Natural killer cell (primary cell): ENCODE measurements at regions not wholly inside any gene's neighbourhood (a gene's known extent, or its start where the extent isn't known, plus 50 kb on each side); places are given as distances from the start of the nearest gene placed in this dataset.

Experiments used
- ATAC-seq, 3 donors: fragments of 150-1000 bp in 2 of 3; fragments of 200-7000 bp in 1 of 3; cut with Tn5 transposase; 1 replicate in 1 of 3; 2 replicates in 2 of 3; pipeline ENCODE4 v1.10.0; 2021; ENCODE audit warnings: mild to moderate bottlenecking in 2 of 3, moderate library complexity in 2 of 3
- DNase-seq, 2 donors: peaks; one replicate each; pipeline versions ENCODE4 v3.0.0 to v3.0.0-alpha.2; 2013 to 2021; ENCODE audit warnings: mixed read lengths in 1 of 2
- H3K27ac ChIP-seq: one replicate; pipeline ENCODE4 v1.5.1; 2013; ENCODE audit warnings: mild to moderate bottlenecking, low read length
- H3K27me3 ChIP-seq: one replicate; pipeline ENCODE4 v1.6.1; 2013; ENCODE audit warnings: low read length; ENCODE audit not compliant: control insufficient read depth, insufficient read depth
- H3K36me3 ChIP-seq: one replicate; pipeline ENCODE4 v1.6.1; 2013; ENCODE audit warnings: low read length; ENCODE audit not compliant: control insufficient read depth, insufficient read depth
- H3K4me1 ChIP-seq: one replicate; pipeline ENCODE4 v1.6.1; 2013; ENCODE audit warnings: low read length; ENCODE audit not compliant: control insufficient read depth, insufficient read depth
- H3K4me3 ChIP-seq: one replicate; pipeline ENCODE4 v1.5.1; 2013; ENCODE audit warnings: low read length
- H3K9me3 ChIP-seq: one replicate; pipeline ENCODE4 v1.6.1; 2013; ENCODE audit warnings: low read length; ENCODE audit not compliant: control insufficient read depth, insufficient read depth
- H3K27ac Mint-ChIP-seq, 2 donors: one replicate each; pipeline ENCODE4 v1.8.0; 2022; ENCODE audit warnings: mild to moderate bottlenecking in 2 of 2, mixed read lengths in 2 of 2, moderate library complexity in 1 of 2
- H3K27me3 Mint-ChIP-seq, 2 donors: one replicate each; pipeline ENCODE4 v1.8.0; 2022; ENCODE audit warnings: low read depth in 2 of 2, mixed read lengths in 2 of 2
- H3K36me3 Mint-ChIP-seq: one replicate; pipeline ENCODE4 v1.8.0; 2022; ENCODE audit warnings: mixed read lengths
- H3K4me1 Mint-ChIP-seq, 2 donors: one replicate each; pipeline ENCODE4 v1.8.0; 2022; ENCODE audit warnings: mixed read lengths in 2 of 2
- H3K4me3 Mint-ChIP-seq: one replicate; pipeline ENCODE4 v1.8.0; 2022; ENCODE audit warnings: mild to moderate bottlenecking, moderate library complexity, mixed read lengths
- H3K9me3 Mint-ChIP-seq, 2 donors: one replicate each; pipeline ENCODE4 v1.8.0; 2022; ENCODE audit warnings: mixed read lengths in 2 of 2
- CTCF ChIP-seq: fragments of 200-600 bp; IDR thresholded peaks from one replicate; pipeline ENCODE4 v1.8.0; 2022; ENCODE audit warnings: antibody characterized with exemption
- WGBS: methylation state at CpG from one replicate; pipeline ENCODE4 v1.1.7; 2013; ENCODE audit warnings: missing lambda C conversion rate; ENCODE audit not compliant: insufficient coverage; 5-methylcytosine and 5-hydroxymethylcytosine counted together
- intact Hi-C: fragments of 100-400 bp; cut with micrococcal nuclease; formaldehyde crosslinking; loops from one replicate; pipeline ENCODE4 v1.14.2; 2022

GRCh38 chr6:112804638-112805330 is 457.7 kb downstream of the RFPL4B start:
- Histone ChIP-seq H3K4me3 (no peak overlapping the region), H3K9me3 (no peaks in the 10 kb centered on the region), H3K27ac (no peak overlapping the region), H3K4me1 (no peaks in the 10 kb centered on the region), H3K36me3 (no peaks in the 10 kb centered on the region), H3K27me3 (no peaks in the 10 kb centered on the region)
- Mint-ChIP-seq H3K4me1 (no peaks in the 10 kb centered on the region), H3K36me3 (no peaks in the 10 kb centered on the region), H3K27ac (no peak overlapping the region), H3K27me3 (no peaks in the 10 kb centered on the region), H3K4me3 (no peak overlapping the region), H3K9me3 (peaks cover 7 to 8% of the 10 kb centered on the region in 2 donors)
- DNase-seq, result no peak
- ATAC-seq, result no peak
- WGBS, result 100% methylated on average over 1 of the region's 6 CpGs
- TF ChIP-seq CTCF, result no peak
- intact Hi-C loops, result no loop called here

GRCh38 chr6:112806163-112806865 is 459.2 kb downstream of the RFPL4B start:
- no peak overlapping the region for H3K27ac ChIP-seq
- ATAC-seq (no peak), DNase-seq (no peak)
- TF ChIP-seq CTCF, result no peak
- H3K4me1 ChIP-seq, result no peaks in the 10 kb centered on the region
- no peak overlapping the region for H3K4me3 ChIP-seq
- 100% methylated on average over 1 of the region's 4 CpGs for WGBS
- H3K27me3 ChIP-seq, result no peaks in the 10 kb centered on the region
- intact Hi-C loops, result no loop called here
- Mint-ChIP-seq H3K27ac (no peak overlapping the region), H3K27me3 (no peaks in the 10 kb centered on the region), H3K36me3 (no peaks in the 10 kb centered on the region), H3K4me3 (no peak overlapping the region), H3K9me3 (peaks cover 3% of the 10 kb centered on the region in 2 donors), H3K4me1 (no peaks in the 10 kb centered on the region)
- H3K36me3 ChIP-seq, result no peaks in the 10 kb centered on the region
- H3K9me3 ChIP-seq, result no peaks in the 10 kb centered on the region

- Mint-ChIP-seq H3K36me3 (no peaks in the 10 kb centered on the region), H3K27me3 (no peaks in the 10 kb centered on the region), H3K4me1 (no peaks in the 10 kb centered on the region), H3K4me3 (no peak overlapping the region), H3K9me3 (peaks cover 6 to 9% of the 10 kb centered on the region in 2 donors), H3K27ac (no peak overlapping the region)
- H3K4me1 ChIP-seq, result no peaks in the 10 kb centered on the region
- no peaks in the 10 kb centered on the region for H3K36me3 ChIP-seq
- DNase-seq (no peak), ATAC-seq (no peak)
- no peak overlapping the region for H3K27ac ChIP-seq
- intact Hi-C loops, result no loop called here
- H3K4me3 ChIP-seq, result no peak overlapping the region
- no peaks in the 10 kb centered on the region for H3K27me3 ChIP-seq
- 60% methylated on average over 1 of the region's 1 CpG for WGBS
- no peaks in the 10 kb centered on the region for H3K9me3 ChIP-seq
- TF ChIP-seq CTCF, result no peak
Observed at GRCh38 chr6:112821476-112821875, 474.3 kb downstream of the RFPL4B start.
